Adrenal gland (tissue), 9 donors: ENCODE measurements at regions not wholly inside any gene's neighbourhood (a gene's known extent, or its start where the extent isn't known, plus 50 kb on each side); places are given as distances from the start of the nearest gene placed in this dataset.

Experiments used
- DNase-seq, 7 donors: peaks; one replicate each; pipeline ENCODE4 v3.0.0-alpha.2; 2019 to 2020
- H3K27ac ChIP-seq, 5 donors: fragments of 200-600 bp; sonication (generic) in 4 of 5; 1 replicate in 3 of 5; 2 replicates in 2 of 5; pipeline versions ENCODE4 v1.5.1 to v1.8.0; 2016 to 2020; ENCODE audit warnings: mild to moderate bottlenecking in 1 of 5
- H3K27me3 ChIP-seq: fragments of 200-600 bp; 2 replicates; pipeline ENCODE4 v1.8.0; 2021
- H3K36me3 ChIP-seq, 2 donors: fragments of 200-600 bp; replicated peaks in 1 of 2; 1 replicate in 1 of 2; 2 replicates in 1 of 2; pipeline versions ENCODE4 v1.5.1 to v1.8.0; 2018 to 2022
- H3K4me1 ChIP-seq, 2 donors: fragments of 200-600 bp; replicated peaks in 1 of 2; 1 replicate in 1 of 2; 2 replicates in 1 of 2; pipeline versions ENCODE4 v1.5.1 to v1.8.0; 2018 to 2021
- H3K4me3 ChIP-seq, 4 donors: fragments of 200-600 bp; sonication (generic) in 3 of 4; one replicate each; pipeline ENCODE4 v1.5.1; 2016 to 2018
- H3K9me3 ChIP-seq, 3 donors: fragments of 200-600 bp; sonication (generic) in 1 of 3; replicated peaks in 1 of 3; 1 replicate in 2 of 3; 2 replicates in 1 of 3; pipeline versions ENCODE4 v1.5.1 to v1.8.0; 2016 to 2021
- CTCF ChIP-seq, 6 experiments: fragments of 450-650 bp in 4 of 6; fragments of 200-600 bp in 2 of 6; sonication (generic) in 1 of 6; IDR thresholded peaks; 1 replicate in 5 of 6; 2 replicates in 1 of 6; pipeline versions ENCODE4 v1.5.1 to v1.8.0; 2016 to 2021; ENCODE audit warnings: antibody characterized with exemption in 6 of 6, mild to moderate bottlenecking in 2 of 6, moderate library complexity in 1 of 6
- POLR2A ChIP-seq, 2 donors: fragments of 450-650 bp; IDR thresholded peaks; one replicate each; pipeline ENCODE4 v1.6.1; 2017; ENCODE audit warnings: antibody characterized with exemption in 2 of 2, mild to moderate bottlenecking in 2 of 2, moderate library complexity in 1 of 2
- WGBS, 4 donors: extraction: QIAGEN DNeasy Blood & Tissue Kit in 2 of 4; methylation state at CpG; one replicate each; pipeline versions ENCODE4 v1.1.5 to v1.1.7; 2013 to 2017; 5-methylcytosine and 5-hydroxymethylcytosine counted together
- intact Hi-C, 2 donors: fragments of 100-400 bp; cut with DNase I; formaldehyde crosslinking; loops; one replicate each; pipeline versions ENCODE4 v1.14.1 to v1.15.0; 2022 to 2023
- donor health status: healthy with polysubstance abuse.
- donor health status: Bipolar disorder and iron deficiency.
- donor health status: DM: yes; HTN: yes; CAD: no.
- donor health status: DM: no; HTN: no; CAD: no.
- donor health status: DM: no; HTN: no; CAD: no.

GRCh38 chr10:83963446-83963845 lies 175.9 kb upstream of the GHITM start:
- intact Hi-C loops, result no loop called here
- H3K4me1 ChIP-seq, result no peaks in the 10 kb centered on the region

GRCh38 chr10:83965473-83965872 lies 173.8 kb upstream of the GHITM start:
- Histone ChIP-seq H3K36me3 (no peaks in the 10 kb centered on the region), H3K27me3 (no peaks in the 10 kb centered on the region), H3K4me3 (no peak overlapping the region), H3K9me3 (no peaks in the 10 kb centered on the region), H3K27ac (no peak overlapping the region), H3K4me1 (no peaks in the 10 kb centered on the region)
- intact Hi-C loops, result no loop called here
- TF ChIP-seq CTCF (IDR thresholded peaks at IDR 0.05) (no peak), POLR2A (IDR thresholded peaks at IDR 0.05) (no peak)
- DNase-seq, result no peak
- WGBS, 4 donors, result 34 to 63% (median 50%) methylated on average over 2 of the region's 2 CpGs

More at GRCh38 chr10:83963446-83963845, 175.9 kb upstream of the GHITM start:
- 48 to 57% (median 55%) methylated on average over 3 of the region's 3 CpGs for WGBS, 4 donors
- Histone ChIP-seq H3K36me3 (no peaks in the 10 kb centered on the region), H3K4me3 (no peak overlapping the region), H3K27ac (no peak overlapping the region), H3K9me3 (no peaks in the 10 kb centered on the region), H3K27me3 (no peaks in the 10 kb centered on the region)
- no peak for TF ChIP-seq POLR2A (IDR thresholded peaks at IDR 0.05)
- no peak for TF ChIP-seq CTCF (IDR thresholded peaks at IDR 0.05)
- peak in 3 of 7 donors; percentile 8 to 42 (median 27) for DNase-seq

- Histone ChIP-seq H3K4me3 (no peak overlapping the region), H3K27me3 (no peaks in the 10 kb centered on the region), H3K27ac (no peak overlapping the region), H3K4me1 (no peaks in the 10 kb centered on the region), H3K9me3 (no peaks in the 10 kb centered on the region), H3K36me3 (no peaks in the 10 kb centered on the region)
- no peak for DNase-seq
- 67 to 94% (median 77%) methylated on average over 4 of the region's 4 CpGs for WGBS, 4 donors
- intact Hi-C loops, result no loop called here
- TF ChIP-seq POLR2A (IDR thresholded peaks at IDR 0.05) (no peak), CTCF (IDR thresholded peaks at IDR 0.05) (no peak)
Observed at GRCh38 chr10:83968052-83968451, 171.3 kb upstream of the GHITM start.

- H3K27me3 ChIP-seq, result no peaks in the 10 kb centered on the region
- DNase-seq, result no peak
- no peak overlapping the region for H3K27ac ChIP-seq
- H3K4me3 ChIP-seq, result no peak overlapping the region
- H3K9me3 ChIP-seq, result no peaks in the 10 kb centered on the region
- WGBS, 4 donors, result 59 to 74% (median 73%) methylated on average over 3 to 5 of the region's 5 CpGs
- intact Hi-C loops, result no loop called here
- H3K4me1 ChIP-seq, result no peaks in the 10 kb centered on the region
- TF ChIP-seq POLR2A (IDR thresholded peaks at IDR 0.05) (no peak), CTCF (IDR thresholded peaks at IDR 0.05) (no peak)
- no peaks in the 10 kb centered on the region for H3K36me3 ChIP-seq
Observed at GRCh38 chr10:83978681-83979383, 160.5 kb upstream of the GHITM start.
